Left ventricle myocardium inferior (tissue), 1 donor: ENCODE measurements at regions not wholly inside any gene's neighbourhood (a gene's known extent, or its start where the extent isn't known, plus 50 kb on each side); places are given as distances from the start of the nearest gene placed in this dataset.
"Not testable (repeated sequence)": the region's sequence is repeated elsewhere in the genome, so short reads cannot be mapped to it uniquely, and the experiment has no call there.

Experiments
- DNase-seq: peaks from one replicate; pipeline ENCODE4 v3.0.0-alpha.2; 2020
- H3K27ac ChIP-seq: fragments of 200-600 bp; replicated peaks from 2 replicates; pipeline ENCODE4 v1.8.0; 2021
- H3K27me3 ChIP-seq: fragments of 200-600 bp; 2 replicates; pipeline ENCODE4 v1.8.0; 2021; ENCODE audit warnings: low read depth
- H3K36me3 ChIP-seq: fragments of 200-600 bp; 2 replicates; pipeline ENCODE4 v1.8.0; 2021
- H3K4me1 ChIP-seq: fragments of 200-600 bp; 2 replicates; pipeline ENCODE4 v1.8.0; 2021
- H3K4me3 ChIP-seq: fragments of 200-600 bp; 2 replicates; pipeline ENCODE4 v1.8.0; 2021; ENCODE audit warnings: mild to moderate bottlenecking, moderate library complexity
- H3K9me3 ChIP-seq: fragments of 200-600 bp; replicated peaks from 2 replicates; pipeline ENCODE4 v1.8.0; 2021
- intact Hi-C: fragments of 100-400 bp; cut with micrococcal nuclease; formaldehyde crosslinking; loops from one replicate; pipeline ENCODE4 v1.11.0; 2022
- TF ChIP-seq, protein P1 (sequence below): fragments of 200-600 bp; IDR thresholded peaks from 2 replicates; pipeline ENCODE4 v1.8.0; 2021; ENCODE audit warnings: antibody characterized with exemption, mild to moderate bottlenecking, borderline replicate concordance
- donor health status: DM: no; HTN: yes; CAD: no; lungs with severe emphysema.

DNA sequence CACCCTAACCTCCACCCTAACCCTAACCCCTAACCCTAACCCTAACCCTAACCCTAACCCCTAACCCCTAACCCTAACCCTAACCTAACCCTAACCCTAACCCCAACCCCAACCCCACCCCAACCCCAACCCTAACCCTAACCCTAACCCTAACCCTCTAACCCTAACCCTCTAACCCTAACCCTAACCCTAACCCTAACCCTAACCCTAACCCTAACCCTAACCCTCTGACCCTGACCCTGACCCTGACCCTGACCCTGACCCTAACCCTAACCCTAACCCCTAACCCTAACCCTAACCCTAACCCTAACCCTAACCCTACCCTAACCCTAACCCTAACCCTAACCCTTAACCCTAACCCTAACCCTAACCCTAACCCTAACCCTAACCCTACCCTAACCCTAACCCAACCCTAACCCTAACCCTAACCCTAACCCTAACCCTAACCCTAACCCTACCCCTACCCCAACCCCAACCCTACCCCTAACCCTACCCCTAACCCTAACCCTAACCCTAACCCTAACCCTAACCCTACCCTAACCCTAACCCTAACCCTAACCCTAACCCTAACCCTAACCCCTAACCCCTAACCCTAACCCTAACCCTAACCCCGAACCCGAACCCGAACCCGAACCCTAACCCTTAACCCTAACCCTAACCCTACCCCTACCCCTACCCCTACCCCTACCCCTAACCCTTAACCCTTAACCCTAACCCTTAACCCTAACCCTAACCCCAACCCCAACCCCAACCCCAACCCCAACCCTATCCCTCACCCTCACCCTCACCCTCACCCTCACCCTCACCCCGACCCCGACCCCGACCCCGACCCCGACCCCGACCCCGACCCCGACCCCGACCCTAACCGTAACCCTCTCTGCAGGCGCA lies 186.2 kb upstream of the CHL1 start:
- H3K27me3 ChIP-seq, intact Hi-C loops, DNase-seq, H3K36me3 ChIP-seq, H3K4me3 ChIP-seq, H3K9me3 ChIP-seq, H3K27ac ChIP-seq, H3K4me1 ChIP-seq: not testable (repeated sequence)

DNA sequence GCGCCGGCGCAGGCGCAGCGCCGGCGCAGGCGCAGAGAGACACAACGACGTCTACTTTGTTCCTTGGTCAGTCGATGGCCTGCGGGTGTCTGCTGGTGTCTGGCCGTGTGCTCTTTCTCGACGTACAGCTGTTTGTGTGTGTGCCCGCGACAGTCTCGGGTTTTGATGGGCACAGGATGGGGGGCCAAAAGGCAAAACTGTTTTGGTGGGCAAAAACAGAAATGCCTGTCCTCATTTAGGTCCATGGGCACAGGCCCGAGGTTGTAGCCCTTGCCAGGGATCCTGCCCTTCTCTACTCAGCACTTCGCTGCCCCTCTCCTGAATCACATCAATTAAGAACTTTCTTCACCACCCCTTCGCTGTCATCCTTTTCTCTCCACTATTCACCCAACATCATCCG lies 184.8 kb upstream of the CHL1 start:
- Histone ChIP-seq H3K27me3 (no peaks in the 10 kb centered on the region), H3K9me3 (no peaks in the 10 kb centered on the region), H3K4me1 (no peaks in the 10 kb centered on the region), H3K36me3 (no peaks in the 10 kb centered on the region), H3K27ac (no peak overlapping the region), H3K4me3 (peak overlapping the region; percentile 32)
- intact Hi-C loops = no loop called here
- peak; percentile 14 for DNase-seq
- TF ChIP-seq, protein P1, sequence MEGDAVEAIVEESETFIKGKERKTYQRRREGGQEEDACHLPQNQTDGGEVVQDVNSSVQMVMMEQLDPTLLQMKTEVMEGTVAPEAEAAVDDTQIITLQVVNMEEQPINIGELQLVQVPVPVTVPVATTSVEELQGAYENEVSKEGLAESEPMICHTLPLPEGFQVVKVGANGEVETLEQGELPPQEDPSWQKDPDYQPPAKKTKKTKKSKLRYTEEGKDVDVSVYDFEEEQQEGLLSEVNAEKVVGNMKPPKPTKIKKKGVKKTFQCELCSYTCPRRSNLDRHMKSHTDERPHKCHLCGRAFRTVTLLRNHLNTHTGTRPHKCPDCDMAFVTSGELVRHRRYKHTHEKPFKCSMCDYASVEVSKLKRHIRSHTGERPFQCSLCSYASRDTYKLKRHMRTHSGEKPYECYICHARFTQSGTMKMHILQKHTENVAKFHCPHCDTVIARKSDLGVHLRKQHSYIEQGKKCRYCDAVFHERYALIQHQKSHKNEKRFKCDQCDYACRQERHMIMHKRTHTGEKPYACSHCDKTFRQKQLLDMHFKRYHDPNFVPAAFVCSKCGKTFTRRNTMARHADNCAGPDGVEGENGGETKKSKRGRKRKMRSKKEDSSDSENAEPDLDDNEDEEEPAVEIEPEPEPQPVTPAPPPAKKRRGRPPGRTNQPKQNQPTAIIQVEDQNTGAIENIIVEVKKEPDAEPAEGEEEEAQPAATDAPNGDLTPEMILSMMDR = no peak

DNA sequence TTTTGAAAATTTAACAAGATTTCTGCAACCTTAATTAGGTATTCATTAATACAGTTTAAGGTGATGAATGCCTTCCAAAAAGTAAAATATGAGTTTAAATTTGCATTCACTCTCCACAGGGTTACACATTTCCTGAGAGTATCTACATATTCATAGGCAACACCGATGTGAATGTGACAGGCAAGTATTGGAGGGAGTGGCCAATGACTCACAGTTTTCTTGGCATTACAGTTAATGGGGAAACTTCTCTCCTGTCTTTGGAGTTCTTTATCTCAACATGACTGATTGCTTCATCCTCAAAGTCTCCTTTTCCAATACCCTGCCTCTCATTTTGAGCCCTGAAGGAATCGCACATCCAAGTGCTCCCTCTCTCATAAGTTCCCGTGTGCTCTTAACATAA lies 181.9 kb upstream of the CHL1 start:
- Histone ChIP-seq H3K27me3 (no peaks in the 10 kb centered on the region), H3K36me3 (no peaks in the 10 kb centered on the region), H3K27ac (no peak overlapping the region), H3K9me3 (no peaks in the 10 kb centered on the region), H3K4me3 (no peak overlapping the region), H3K4me1 (no peaks in the 10 kb centered on the region)
- intact Hi-C loops = no loop called here
- TF ChIP-seq, protein P1 = no peak
- no peak for DNase-seq

DNA sequence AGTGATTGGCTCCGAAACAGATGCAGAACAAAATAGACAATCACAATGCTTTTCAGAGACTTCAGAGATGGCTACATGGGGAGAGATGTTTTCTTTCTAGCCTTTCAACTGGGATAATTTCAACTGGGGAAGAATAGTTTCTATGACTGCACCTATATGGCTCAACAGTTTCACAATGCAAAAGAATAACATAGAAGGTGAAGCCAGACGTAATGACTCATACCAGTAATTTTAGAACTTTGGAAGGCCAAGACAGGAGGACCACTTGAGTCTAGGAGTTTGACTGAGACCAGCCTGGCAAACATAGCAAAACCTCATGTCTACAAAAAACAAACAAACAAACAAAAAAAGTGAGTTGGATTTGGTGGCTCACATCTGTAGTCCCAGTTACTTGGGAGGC lies 180.2 kb upstream of the CHL1 start:
- H3K27me3 ChIP-seq = peaks cover 6% of the 10 kb centered on the region
- H3K9me3 ChIP-seq = no peaks in the 10 kb centered on the region
- intact Hi-C loops = no loop called here
- no peak overlapping the region for H3K4me3 ChIP-seq
- DNase-seq = no peak
- TF ChIP-seq, protein P1 = no peak
- H3K4me1 ChIP-seq = no peaks in the 10 kb centered on the region
- H3K36me3 ChIP-seq = no peaks in the 10 kb centered on the region
- H3K27ac ChIP-seq = no peak overlapping the region

DNA sequence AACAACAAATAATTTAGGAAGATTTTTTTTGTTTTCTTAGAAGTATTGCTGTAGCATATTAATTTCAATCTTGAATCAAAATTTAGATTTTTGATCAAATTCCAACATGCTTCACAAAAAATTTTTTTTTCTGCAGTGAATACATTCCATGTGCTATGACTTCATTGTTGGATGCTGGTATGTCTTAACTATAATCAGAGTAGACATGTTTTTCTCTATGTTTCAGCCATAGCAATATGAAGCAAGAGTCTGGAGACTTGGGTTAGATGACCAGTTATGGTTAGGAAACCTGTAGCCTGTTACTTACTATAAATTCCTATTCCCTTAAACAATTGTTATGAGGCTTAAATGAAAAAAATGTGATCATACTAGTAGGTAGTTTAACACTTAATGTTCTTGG lies 176.1 kb upstream of the CHL1 start:
- no peak overlapping the region for H3K4me3 ChIP-seq
- intact Hi-C loops = no loop called here
- no peak overlapping the region for H3K27ac ChIP-seq

DNA sequence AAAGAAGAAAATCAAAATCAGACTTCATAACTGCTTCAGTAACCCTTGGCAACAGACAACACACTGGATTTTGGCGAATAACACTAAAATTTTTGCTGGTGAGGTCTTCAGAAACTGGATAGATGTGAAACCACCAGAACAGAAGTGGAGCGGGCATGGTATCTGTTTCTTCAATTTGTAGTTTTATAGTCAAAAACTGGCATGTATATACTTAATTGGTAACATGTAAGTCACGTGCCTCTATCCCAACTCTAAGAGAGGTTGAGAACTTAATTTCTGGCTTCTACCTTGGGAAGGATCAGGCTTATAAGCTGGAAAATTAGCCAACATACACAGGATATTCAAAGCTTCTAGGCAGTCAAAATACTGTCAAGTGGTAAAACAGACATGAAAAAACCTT lies 172.6 kb upstream of the CHL1 start:
- intact Hi-C loops = no loop called here
- H3K27ac ChIP-seq = no peak overlapping the region
- H3K4me1 ChIP-seq = no peaks in the 10 kb centered on the region
- H3K27me3 ChIP-seq = peaks cover 46% of the 10 kb centered on the region
- TF ChIP-seq, protein P1 = no peak
- no peaks in the 10 kb centered on the region for H3K36me3 ChIP-seq
- H3K4me3 ChIP-seq = no peak overlapping the region
- no peak for DNase-seq
- H3K9me3 ChIP-seq = no peaks in the 10 kb centered on the region

More for the DNA sequence above, 176.1 kb upstream of the CHL1 start:
- peaks cover 20% of the 10 kb centered on the region for H3K27me3 ChIP-seq
- TF ChIP-seq, protein P1 = no peak
- H3K36me3 ChIP-seq = no peaks in the 10 kb centered on the region
- no peaks in the 10 kb centered on the region for H3K4me1 ChIP-seq
- H3K9me3 ChIP-seq = no peaks in the 10 kb centered on the region
- DNase-seq = no peak
